GM18499 (cell line): ENCODE measurements at regions not wholly inside any gene's neighbourhood (a gene's known extent, or its start where the extent isn't known, plus 50 kb on each side); places are given as distances from the start of the nearest gene placed in this dataset.

Experiments used
- ATAC-seq: cut with Tn5 transposase; IDR thresholded peaks from one replicate; pipeline ENCODE4 v1.9.1; 2021; ENCODE audit warnings: moderate number of reproducible peaks; ENCODE audit not compliant: insufficient read depth, unreplicated experiment

- no peak for ATAC-seq
These were observed 426.9 kb upstream of the ID2 start for GRCh38 chr2:8254791-8255447.

- ATAC-seq, result no peak
These were observed 426.4 kb upstream of the ID2 start for GRCh38 chr2:8255448-8255800.

GRCh38 chr2:8256905-8257304 is 425.0 kb upstream of the ID2 start:
- ATAC-seq, result no peak

- ATAC-seq, result no peak
These were observed 424.4 kb upstream of the ID2 start for GRCh38 chr2:8257502-8257901.

- no peak for ATAC-seq
These were observed 423.4 kb upstream of the ID2 start for GRCh38 chr2:8258406-8258805.

- no peak for ATAC-seq
These were observed 422.6 kb upstream of the ID2 start for GRCh38 chr2:8259106-8259840.

- no peak for ATAC-seq
These were observed 422.0 kb upstream of the ID2 start for GRCh38 chr2:8259841-8260178.

- ATAC-seq, result no peak
These were observed 421.6 kb upstream of the ID2 start for GRCh38 chr2:8260213-8260612.

- ATAC-seq, result no peak
These were observed 418.0 kb upstream of the ID2 start for GRCh38 chr2:8263901-8264300.

- no peak for ATAC-seq
These were observed 416.9 kb upstream of the ID2 start for GRCh38 chr2:8264981-8265380.

- ATAC-seq, result no peak
These were observed 416.2 kb upstream of the ID2 start for GRCh38 chr2:8265476-8266226.

GRCh38 chr2:8266563-8266962 is 415.3 kb upstream of the ID2 start:
- no peak for ATAC-seq

- no peak for ATAC-seq
These were observed 414.8 kb upstream of the ID2 start for GRCh38 chr2:8267048-8267447.

GRCh38 chr2:8267721-8268120 is 414.1 kb upstream of the ID2 start:
- no peak for ATAC-seq

- ATAC-seq, result no peak
These were observed 413.6 kb upstream of the ID2 start for GRCh38 chr2:8268172-8268783.

- no peak for ATAC-seq
These were observed 411.2 kb upstream of the ID2 start for GRCh38 chr2:8270699-8271098.

- no peak for ATAC-seq
These were observed 410.4 kb upstream of the ID2 start for GRCh38 chr2:8271461-8271860.

- ATAC-seq, result no peak
These were observed 405.8 kb upstream of the ID2 start for GRCh38 chr2:8276026-8276425.

- no peak for ATAC-seq
These were observed 403.8 kb upstream of the ID2 start for GRCh38 chr2:8277921-8278571.

GRCh38 chr2:8278709-8279354 is 403.0 kb upstream of the ID2 start:
- ATAC-seq, result no peak
